Urinary bladder (tissue), 3 donors: ENCODE measurements at regions not wholly inside any gene's neighbourhood (a gene's known extent, or its start where the extent isn't known, plus 50 kb on each side); places are given as distances from the start of the nearest gene placed in this dataset.

ENCODE experiments used
- DNase-seq: peaks from one replicate; pipeline ENCODE4 v3.0.0-alpha.2; 2015; ENCODE audit errors: extremely low spot score
- H3K27ac ChIP-seq: one replicate; pipeline ENCODE4 v1.5.1; 2013; ENCODE audit warnings: low read depth, mild to moderate bottlenecking, moderate library complexity
- H3K36me3 ChIP-seq: one replicate; pipeline ENCODE4 v1.6.1; 2013; ENCODE audit warnings: mild to moderate bottlenecking, moderate library complexity; ENCODE audit not compliant: insufficient read depth
- H3K4me1 ChIP-seq: one replicate; pipeline ENCODE4 v1.6.1; 2013; ENCODE audit warnings: mild to moderate bottlenecking, moderate library complexity; ENCODE audit not compliant: insufficient read depth
- H3K4me3 ChIP-seq: one replicate; pipeline ENCODE4 v1.5.1; 2013; ENCODE audit warnings: low read depth, low read length
- WGBS: extraction: QIAGEN DNeasy Blood & Tissue Kit; methylation state at CpG from one replicate; pipeline ENCODE4 v1.1.7; 2013; 5-methylcytosine and 5-hydroxymethylcytosine counted together
- donor health status: healthy with polysubstance abuse.
- donor health status: healthy.

GRCh38 chr11:112777283-112777751 lies 183.9 kb upstream of the NCAM1 start:
- no peak overlapping the region for H3K27ac ChIP-seq
- no peak for DNase-seq
- 62% methylated on average over 12 of the region's 12 CpGs for WGBS
- no peaks in the 10 kb centered on the region for H3K4me1 ChIP-seq
- no peak overlapping the region for H3K4me3 ChIP-seq
- H3K36me3 ChIP-seq = no peaks in the 10 kb centered on the region

- 88% methylated on average over 12 of the region's 12 CpGs for WGBS
- Histone ChIP-seq H3K4me3 (no peak overlapping the region), H3K4me1 (no peaks in the 10 kb centered on the region), H3K36me3 (no peaks in the 10 kb centered on the region), H3K27ac (no peak overlapping the region)
- no peak for DNase-seq
Observed at GRCh38 chr11:112778091-112778876, 182.9 kb upstream of the NCAM1 start.

GRCh38 chr11:112778877-112779266 lies 182.3 kb upstream of the NCAM1 start:
- H3K4me1 ChIP-seq = no peaks in the 10 kb centered on the region
- WGBS = 88% methylated on average over 3 of the region's 3 CpGs

GRCh38 chr11:112780351-112781087 lies 180.7 kb upstream of the NCAM1 start:
- DNase-seq = no peak
- 58% methylated on average over 19 of the region's 19 CpGs for WGBS
- no peak overlapping the region for H3K27ac ChIP-seq
- no peaks in the 10 kb centered on the region for H3K4me1 ChIP-seq
- no peak overlapping the region for H3K4me3 ChIP-seq
- H3K36me3 ChIP-seq = no peaks in the 10 kb centered on the region

More at GRCh38 chr11:112778877-112779266, 182.3 kb upstream of the NCAM1 start:
- no peak for DNase-seq
- Histone ChIP-seq H3K4me3 (no peak overlapping the region), H3K27ac (no peak overlapping the region), H3K36me3 (no peaks in the 10 kb centered on the region)

GRCh38 chr11:112783945-112784322 lies 177.3 kb upstream of the NCAM1 start:
- no peak for DNase-seq
- WGBS = 90% methylated on average over 4 of the region's 4 CpGs
- Histone ChIP-seq H3K36me3 (no peaks in the 10 kb centered on the region), H3K4me1 (no peaks in the 10 kb centered on the region), H3K4me3 (no peak overlapping the region), H3K27ac (no peak overlapping the region)

- no peaks in the 10 kb centered on the region for H3K36me3 ChIP-seq
- H3K4me3 ChIP-seq = no peak overlapping the region
- DNase-seq = no peak
- no peak overlapping the region for H3K27ac ChIP-seq
- WGBS = 18% methylated on average over 24 of the region's 24 CpGs
- no peaks in the 10 kb centered on the region for H3K4me1 ChIP-seq
Observed at GRCh38 chr11:112784323-112785073, 176.7 kb upstream of the NCAM1 start.

- WGBS = 53% methylated on average over 7 of the region's 7 CpGs
- DNase-seq = no peak
- no peaks in the 10 kb centered on the region for H3K4me1 ChIP-seq
- H3K4me3 ChIP-seq = no peak overlapping the region
- no peaks in the 10 kb centered on the region for H3K36me3 ChIP-seq
- no peak overlapping the region for H3K27ac ChIP-seq
Observed at GRCh38 chr11:112785149-112785548, 176.1 kb upstream of the NCAM1 start.

- no peak for DNase-seq
- H3K27ac ChIP-seq = no peak overlapping the region
- 45% methylated on average over 3 of the region's 3 CpGs for WGBS
- H3K4me3 ChIP-seq = no peak overlapping the region
- no peaks in the 10 kb centered on the region for H3K4me1 ChIP-seq
- H3K36me3 ChIP-seq = no peaks in the 10 kb centered on the region
Observed at GRCh38 chr11:112785719-112786118, 175.5 kb upstream of the NCAM1 start.

GRCh38 chr11:112786196-112786595 lies 175.0 kb upstream of the NCAM1 start:
- no peak for DNase-seq
- H3K4me3 ChIP-seq = no peak overlapping the region
- H3K27ac ChIP-seq = no peak overlapping the region
- no peaks in the 10 kb centered on the region for H3K4me1 ChIP-seq
- no peaks in the 10 kb centered on the region for H3K36me3 ChIP-seq
- 92% methylated on average over 3 of the region's 3 CpGs for WGBS

- Histone ChIP-seq H3K4me1 (no peaks in the 10 kb centered on the region), H3K4me3 (no peak overlapping the region), H3K36me3 (no peaks in the 10 kb centered on the region), H3K27ac (no peak overlapping the region)
- WGBS = 63% methylated on average over 5 of the region's 5 CpGs
- no peak for DNase-seq
Observed at GRCh38 chr11:112786886-112787530, 174.2 kb upstream of the NCAM1 start.

GRCh38 chr11:112789481-112789880 lies 171.7 kb upstream of the NCAM1 start:
- Histone ChIP-seq H3K4me3 (no peak overlapping the region), H3K27ac (no peak overlapping the region), H3K36me3 (no peaks in the 10 kb centered on the region), H3K4me1 (no peaks in the 10 kb centered on the region)
- DNase-seq = no peak
- WGBS = 69% methylated on average over 3 of the region's 3 CpGs

- DNase-seq = no peak
Observed at GRCh38 chr11:112790286-112790685, 170.9 kb upstream of the NCAM1 start.

GRCh38 chr11:112792070-112792469 lies 169.2 kb upstream of the NCAM1 start:
- Histone ChIP-seq H3K36me3 (no peaks in the 10 kb centered on the region), H3K4me3 (no peak overlapping the region), H3K27ac (no peak overlapping the region), H3K4me1 (no peaks in the 10 kb centered on the region)
- WGBS = 92% methylated on average over 5 of the region's 5 CpGs
- no peak for DNase-seq

More at GRCh38 chr11:112790286-112790685, 170.9 kb upstream of the NCAM1 start:
- Histone ChIP-seq H3K4me1 (no peaks in the 10 kb centered on the region), H3K36me3 (no peaks in the 10 kb centered on the region), H3K4me3 (no peak overlapping the region), H3K27ac (no peak overlapping the region)
- 81% methylated on average over 3 of the region's 3 CpGs for WGBS
